Keratinocyte (primary cell): ENCODE measurements at regions not wholly inside any gene's neighbourhood (a gene's known extent, or its start where the extent isn't known, plus 50 kb on each side); places are given as distances from the start of the nearest gene placed in this dataset.

Experiments
- DNase-seq: peaks from one replicate; pipeline ENCODE4 v3.0.0-alpha.2; 2011; ENCODE audit warnings: low read depth, missing footprints, low spot score
- FAIRE-seq: peaks from 2 replicates; lab custom pipeline; 2011; peaks lifted over from hg19 to GRCh38; lab: Jason Lieb, UNC
- H2AFZ ChIP-seq: 2 replicates; pipeline ENCODE4 v1.6.0; 2012; ENCODE audit warnings: low read length, control low read depth, inconsistent platforms; ENCODE audit not compliant: control insufficient read depth
- H3K27ac ChIP-seq: 2 replicates; pipeline ENCODE4 v1.5.1; 2011; ENCODE audit warnings: low read length; ENCODE audit not compliant: control insufficient read depth, insufficient read depth
- H3K27me3 ChIP-seq: 3 replicates; pipeline ENCODE4 v1.6.0; 2011; ENCODE audit warnings: low read length; ENCODE audit not compliant: control insufficient read depth, insufficient read depth; ENCODE audit errors: extremely low read depth
- H3K36me3 ChIP-seq, 2 experiments: 2 replicates in 1 of 2; 3 replicates in 1 of 2; pipeline ENCODE4 v1.5.1; 2011; ENCODE audit warnings: low read length in 2 of 2, mild to moderate bottlenecking in 1 of 2; ENCODE audit not compliant: control insufficient read depth in 2 of 2, insufficient read depth in 2 of 2; ENCODE audit errors: extremely low read depth in 1 of 2
- H3K4me1 ChIP-seq: 3 replicates; pipeline ENCODE4 v1.5.1; 2011; ENCODE audit warnings: low read length; ENCODE audit not compliant: control insufficient read depth, insufficient read depth; ENCODE audit errors: extremely low read depth
- H3K4me2 ChIP-seq: 3 replicates; pipeline ENCODE4 v1.6.0; 2011; ENCODE audit warnings: low read depth, low read length; ENCODE audit not compliant: control insufficient read depth, insufficient read depth; ENCODE audit errors: extremely low read depth
- H3K4me3 ChIP-seq, 3 experiments: fragments of 200-600 bp in 1 of 3; sonication (generic) in 1 of 3; 2 replicates in 2 of 3; 3 replicates in 1 of 3; pipeline ENCODE4 v1.5.1; 2011 to 2016; ENCODE audit warnings: low read length in 3 of 3, mild to moderate bottlenecking in 3 of 3, control low read depth in 2 of 3, inconsistent platforms in 1 of 3, low read depth in 1 of 3, mixed read lengths in 1 of 3, mixed run types in 1 of 3, moderate library complexity in 1 of 3; ENCODE audit not compliant: control insufficient read depth in 2 of 3, insufficient read depth in 2 of 3; ENCODE audit errors: extremely low read depth in 1 of 3
- H3K79me2 ChIP-seq: 2 replicates; pipeline ENCODE4 v1.6.0; 2012; ENCODE audit warnings: low read length; ENCODE audit not compliant: control insufficient read depth, insufficient read depth
- H3K9ac ChIP-seq: 3 replicates; pipeline ENCODE4 v1.6.0; 2011; ENCODE audit warnings: low read length; ENCODE audit not compliant: control insufficient read depth, insufficient read depth; ENCODE audit errors: extremely low read depth
- H3K9me1 ChIP-seq: 3 replicates; pipeline ENCODE4 v1.6.0; 2011; ENCODE audit warnings: low read length; ENCODE audit not compliant: control insufficient read depth, insufficient read depth; ENCODE audit errors: extremely low read depth
- H3K9me3 ChIP-seq: 2 replicates; pipeline ENCODE4 v1.5.1; 2012; ENCODE audit warnings: low read depth, low read length; ENCODE audit not compliant: control insufficient read depth
- H4K20me1 ChIP-seq: 3 replicates; pipeline ENCODE4 v1.6.0; 2011; ENCODE audit warnings: low read length; ENCODE audit not compliant: control insufficient read depth, insufficient read depth; ENCODE audit errors: extremely low read depth
- CTCF ChIP-seq, 3 experiments: IDR thresholded peaks in 1 of 3; conservative IDR thresholded peaks in 1 of 3; optimal IDR thresholded peaks in 1 of 3; 2 replicates in 2 of 3; 3 replicates in 1 of 3; pipeline versions ENCODE3 to v1.5.1; 2011; ENCODE audit warnings: low read length in 3 of 3, mild to moderate bottlenecking in 3 of 3, moderate library complexity in 2 of 3, control low read depth in 1 of 3, inconsistent platforms in 1 of 3; ENCODE audit not compliant: insufficient read depth in 2 of 3; ENCODE audit errors: extremely low read depth in 1 of 3
- EZH2 ChIP-seq: IDR thresholded peaks from one replicate; pipeline ENCODE4 v1.6.1; 2012; ENCODE audit warnings: inconsistent platforms, mild to moderate bottlenecking, low read length, moderate library complexity
- dilution Hi-C: fragments of 300-500 bp; cut with MboI; formaldehyde crosslinking; loops from one replicate; pipeline ENCODE4 v1.7.0; 2020; ENCODE audit warnings: low sequenced_read_pairs; ENCODE audit not compliant: extremely low pct_ligation_motif_present

- no peaks in the 10 kb centered on the region for H3K79me2 ChIP-seq
- peaks cover 17% of the 10 kb centered on the region for H3K4me1 ChIP-seq
- no peak overlapping the region for H3K4me2 ChIP-seq
- H3K4me3 ChIP-seq, result no peak overlapping the region
- no peaks in the 10 kb centered on the region for H4K20me1 ChIP-seq
- TF ChIP-seq EZH2 (no peak), CTCF (optimal IDR thresholded peaks at IDR 0.05 in 1 of 3, IDR thresholded peaks at IDR 0.05 in 1 of 3, conservative IDR thresholded peaks at IDR 0.05 in 1 of 3; ENCODE audit: extremely low read depth in 1 of 3, insufficient read depth in 2 of 3, low read length in 3 of 3) (no peak)
- peak overlapping the region; percentile 51 for H3K27ac ChIP-seq
- dilution Hi-C loops, result no loop called here
- no peaks in the 10 kb centered on the region for H3K36me3 ChIP-seq
- FAIRE-seq (peak; percentile 58), DNase-seq (no peak)
- no peak overlapping the region for H3K9ac ChIP-seq
- no peaks in the 10 kb centered on the region for H3K9me3 ChIP-seq
- no peak overlapping the region for H2AFZ ChIP-seq
- H3K9me1 ChIP-seq, result no peaks in the 10 kb centered on the region
- H3K27me3 ChIP-seq, result no peaks in the 10 kb centered on the region
Observed at GRCh38 chr11:106456647-106457046, 379.2 kb downstream of the AASDHPPT start.

- H4K20me1 ChIP-seq, result no peaks in the 10 kb centered on the region
- no peaks in the 10 kb centered on the region for H3K9me1 ChIP-seq
- H3K4me1 ChIP-seq, result peaks cover 17% of the 10 kb centered on the region
- H3K4me2 ChIP-seq, result peak overlapping the region; percentile 32
- H3K27me3 ChIP-seq, result no peaks in the 10 kb centered on the region
- peak overlapping the region; percentile 51 for H3K27ac ChIP-seq
- no peaks in the 10 kb centered on the region for H3K9me3 ChIP-seq
- no peak for TF ChIP-seq CTCF (optimal IDR thresholded peaks at IDR 0.05 in 1 of 3, IDR thresholded peaks at IDR 0.05 in 1 of 3, conservative IDR thresholded peaks at IDR 0.05 in 1 of 3; ENCODE audit: extremely low read depth in 1 of 3, insufficient read depth in 2 of 3, low read length in 3 of 3)
- no peak for TF ChIP-seq EZH2
- no peak overlapping the region for H2AFZ ChIP-seq
- no peaks in the 10 kb centered on the region for H3K36me3 ChIP-seq
- dilution Hi-C loops, result no loop called here
- H3K4me3 ChIP-seq, result no peak overlapping the region
- H3K79me2 ChIP-seq, result no peaks in the 10 kb centered on the region
- H3K9ac ChIP-seq, result peak overlapping the region; percentile 22
- FAIRE-seq (peak; percentile 36), DNase-seq (no peak)
Observed at GRCh38 chr11:106457727-106458126, 380.3 kb downstream of the AASDHPPT start.
